ENCODE measurements at regions not wholly inside any gene's neighbourhood (a gene's known extent, or its start where the extent isn't known, plus 50 kb on each side); places are given as distances from the start of the nearest gene placed in this dataset.

GRCh38 chrX:64792598-64793337 lies 183.5 kb downstream of the ZC4H2 start:
- TF ChIP-seq ZSCAN16 (tag by site-specific recombination; IDR thresholded peaks at IDR 0.05) (no peak), SCRT2 (tag by site-specific recombination; IDR thresholded peaks at IDR 0.05) (0 out of 2 replicates have a peak, but pooled peaks have one; percentile 11)
- Histone ChIP-seq H3K36me3 (ENCODE audit: control insufficient read depth in 2 of 2, insufficient read depth in 1 of 2, low read length in 2 of 2) (no peaks in the 10 kb centered on the region), H3K9me3 (ENCODE audit: control insufficient read depth, insufficient read depth, low read depth, low read length) (peaks cover 3% of the 10 kb centered on the region; the same call in 1 of the 2 replicates), H3K4me1 (ENCODE audit: control insufficient read depth, insufficient read depth, low read length) (no peaks in the 10 kb centered on the region), H3K4me3 (ENCODE audit: low read depth, low read length) (no peak overlapping the region), H3K27ac (ENCODE audit: extremely low read depth, low read depth, low read length) (no peak overlapping the region)
- ChIA-PET CTCF (no interaction called here), POLR2A (no interaction called here)

GRCh38 chrX:64782923-64783322 lies 193.3 kb downstream of the ZC4H2 start:
- no peaks in the 10 kb centered on the region for H3K4me1 ChIP-seq (ENCODE audit: control insufficient read depth, insufficient read depth, low read length)
- H3K9me3 ChIP-seq (ENCODE audit: control insufficient read depth, insufficient read depth, low read depth, low read length), result no peaks in the 10 kb centered on the region; the same call in none of the 2 replicates
- no peak overlapping the region for H3K4me3 ChIP-seq (ENCODE audit: low read depth, low read length)
- TF ChIP-seq SETDB1 (IDR thresholded peaks at IDR 0.05; ENCODE audit: insufficient read length, low read length) (no peak), ATF2 (tag by site-specific recombination; IDR thresholded peaks at IDR 0.05; ENCODE audit: low read depth) (peak; percentile 58)
- CTCF ChIA-PET, result no interaction called here
- POLR2A ChIA-PET, result no interaction called here
- no peaks in the 10 kb centered on the region for H3K36me3 ChIP-seq (ENCODE audit: control insufficient read depth in 2 of 2, insufficient read depth in 1 of 2, low read length in 2 of 2)
- H3K27ac ChIP-seq (ENCODE audit: extremely low read depth, low read depth, low read length), result no peak overlapping the region

GRCh38 chrX:64758047-64758446 lies 218.2 kb downstream of the ZC4H2 start:
- TF ChIP-seq GLI2 (tag by site-specific recombination; IDR thresholded peaks at IDR 0.05; ENCODE audit: borderline replicate concordance, low read depth) (no peak), PRDM6 (tag by site-specific recombination; IDR thresholded peaks at IDR 0.05) (no peak), REPIN1 (tag by site-specific recombination; IDR thresholded peaks at IDR 0.05; ENCODE audit: low read depth) (no peak), ZNF140 (tag by site-specific recombination; IDR thresholded peaks at IDR 0.05) (no peak), ZNF558 (tag by site-specific recombination; IDR thresholded peaks at IDR 0.05) (no peak), PRDM2 (tag by site-specific recombination; IDR thresholded peaks at IDR 0.05; ENCODE audit: borderline replicate concordance) (no peak)
- Histone ChIP-seq H3K36me3 (ENCODE audit: control insufficient read depth in 2 of 2, insufficient read depth in 1 of 2, low read length in 2 of 2) (no peaks in the 10 kb centered on the region), H3K4me3 (ENCODE audit: low read depth, low read length) (no peak overlapping the region), H3K27ac (ENCODE audit: extremely low read depth, low read depth, low read length) (no peak overlapping the region), H3K9me3 (ENCODE audit: control insufficient read depth, insufficient read depth, low read depth, low read length) (no peaks in the 10 kb centered on the region), H3K4me1 (ENCODE audit: control insufficient read depth, insufficient read depth, low read length) (no peaks in the 10 kb centered on the region)
- CTCF ChIA-PET, result no interaction called here
- POLR2A ChIA-PET, result no interaction called here
